Neural cell (in vitro differentiated cells): ENCODE measurements at regions not wholly inside any gene's neighbourhood (a gene's known extent, or its start where the extent isn't known, plus 50 kb on each side); places are given as distances from the start of the nearest gene placed in this dataset.

ENCODE experiments used
- H2AFZ ChIP-seq: fragments of 200-600, 300-800 bp; sonication (generic), shearing (Covaris generic); 2 replicates; pipeline ENCODE4 v1.6.0; 2014; ENCODE audit warnings: low read depth, mild to moderate bottlenecking, antibody characterized with exemption, low read length, moderate library complexity
- H3F3A ChIP-seq: fragments of 200-600 bp; shearing (Covaris generic); 2 replicates; pipeline ENCODE4 v1.6.1; 2016; ENCODE audit warnings: mild to moderate bottlenecking, moderate library complexity, mixed read lengths, antibody characterized with exemption, low read length; ENCODE audit not compliant: insufficient read depth, poor library complexity, severe bottlenecking
- H3K27ac ChIP-seq: fragments of 200-600, 300-800 bp; sonication (generic), shearing (Covaris generic); 2 replicates; pipeline ENCODE4 v1.5.1; 2014; ENCODE audit warnings: mild to moderate bottlenecking, low read length, moderate library complexity
- H3K27me3 ChIP-seq: fragments of 300-800, 200-600 bp; sonication (generic), shearing (Covaris generic); 2 replicates; pipeline ENCODE4 v1.6.0; 2014; ENCODE audit warnings: mild to moderate bottlenecking, low read depth, low read length, moderate library complexity; ENCODE audit not compliant: insufficient read depth
- H3K36me3 ChIP-seq: fragments of 300-800, 200-600 bp; sonication (generic), shearing (Covaris generic); 2 replicates; pipeline ENCODE4 v1.5.1; 2014; ENCODE audit warnings: mild to moderate bottlenecking, antibody characterized with exemption, low read length, moderate library complexity; ENCODE audit not compliant: insufficient read depth
- H3K4me2 ChIP-seq: fragments of 300-800, 200-600 bp; sonication (generic), shearing (Covaris generic); 2 replicates; pipeline ENCODE4 v1.6.0; 2014; ENCODE audit warnings: mild to moderate bottlenecking, low read length
- H3K4me3 ChIP-seq: fragments of 300-800, 200-600 bp; sonication (generic), shearing (Covaris generic); 2 replicates; pipeline ENCODE4 v1.5.1; 2014; ENCODE audit warnings: mild to moderate bottlenecking, low read length, moderate library complexity
- H3K79me2 ChIP-seq: fragments of 200-600 bp; shearing (Covaris generic); replicated peaks from 2 replicates; pipeline ENCODE4 v1.6.0; 2014; ENCODE audit warnings: mild to moderate bottlenecking, low read length, moderate library complexity; ENCODE audit not compliant: insufficient read depth
- H3K9ac ChIP-seq: fragments of 300-800, 200-600 bp; sonication (generic), shearing (Covaris generic); 2 replicates; pipeline ENCODE4 v1.6.1; 2016; ENCODE audit warnings: mild to moderate bottlenecking, low read length, mixed read lengths
- H3K9me2 ChIP-seq: fragments of 200-600 bp; shearing (Covaris generic); 2 replicates; pipeline ENCODE4 v1.6.1; 2016; ENCODE audit warnings: mild to moderate bottlenecking, low read length, mixed read lengths; ENCODE audit not compliant: insufficient read depth
- H3K9me3 ChIP-seq: fragments of 200-600, 300-800 bp; sonication (generic), shearing (Covaris generic); 2 replicates; pipeline ENCODE4 v1.6.1; 2016; ENCODE audit warnings: mild to moderate bottlenecking, mixed run types, low read length, moderate library complexity, mixed read lengths
- H4K20me1 ChIP-seq: fragments of 200-600 bp; shearing (Covaris generic); 2 replicates; pipeline ENCODE4 v1.6.1; 2016; ENCODE audit warnings: mild to moderate bottlenecking, mixed run types; ENCODE audit not compliant: insufficient read depth
- CTCF ChIP-seq: fragments of 450-650 bp; IDR thresholded peaks from 2 replicates; pipeline ENCODE4 v1.5.1; 2014; ENCODE audit warnings: antibody characterized with exemption, mild to moderate bottlenecking, moderate library complexity; ENCODE audit not compliant: poor library complexity, severe bottlenecking
- EP300 ChIP-seq: fragments of 450-650 bp; conservative IDR thresholded peaks from 2 replicates; pipeline ENCODE4 v1.6.1; 2014; ENCODE audit warnings: antibody characterized with exemption, mild to moderate bottlenecking, moderate library complexity; ENCODE audit not compliant: poor library complexity, severe bottlenecking
- EZH2 ChIP-seq: fragments of 200-600, 300-800 bp; shearing (Covaris generic), sonication (generic); IDR thresholded peaks from 2 replicates; pipeline ENCODE4 v1.6.1; 2014; ENCODE audit warnings: antibody characterized with exemption, low read length, borderline replicate concordance, mild to moderate bottlenecking; ENCODE audit not compliant: insufficient read depth, poor library complexity, severe bottlenecking
- MXI1 ChIP-seq: fragments of 450-650 bp; conservative IDR thresholded peaks from 2 replicates; pipeline ENCODE4 v1.6.1; 2014; ENCODE audit warnings: antibody characterized with exemption, mild to moderate bottlenecking; ENCODE audit not compliant: poor library complexity, severe bottlenecking
- POLR2AphosphoS5 ChIP-seq: IDR thresholded peaks from 2 replicates; pipeline ENCODE4 v1.6.1; 2012
- RAD21 ChIP-seq: fragments of 450-650 bp; conservative IDR thresholded peaks from 2 replicates; pipeline ENCODE4 v1.6.1; 2014; ENCODE audit warnings: antibody characterized with exemption, mild to moderate bottlenecking, moderate library complexity
- REST ChIP-seq: IDR thresholded peaks from 2 replicates; pipeline ENCODE4 v1.6.1; 2012; ENCODE audit warnings: borderline replicate concordance
- SMC3 ChIP-seq: fragments of 450-650 bp; conservative IDR thresholded peaks from 2 replicates; pipeline ENCODE4 v1.6.1; 2014; ENCODE audit warnings: antibody characterized with exemption, mild to moderate bottlenecking, moderate library complexity; ENCODE audit not compliant: poor library complexity
- TAF1 ChIP-seq: IDR thresholded peaks from 2 replicates; pipeline ENCODE4 v1.6.1; 2012; ENCODE audit warnings: low read depth

- Histone ChIP-seq H3K27ac (no peak overlapping the region), H3F3A (no peaks in the 10 kb centered on the region), H2AFZ (no peak overlapping the region), H3K79me2 (no peaks in the 10 kb centered on the region), H3K36me3 (no peaks in the 10 kb centered on the region), H3K4me2 (no peak overlapping the region), H4K20me1 (no peaks in the 10 kb centered on the region), H3K9ac (no peak overlapping the region), H3K9me2 (no peaks in the 10 kb centered on the region), H3K9me3 (no peaks in the 10 kb centered on the region), H3K4me3 (no peak overlapping the region), H3K27me3 (no peaks in the 10 kb centered on the region)
- TF ChIP-seq POLR2AphosphoS5: no peak
- TF ChIP-seq EZH2: no peak
- TF ChIP-seq REST: no peak
- no peak for TF ChIP-seq TAF1
- no peak for TF ChIP-seq EP300
- no peak for TF ChIP-seq CTCF
- no peak for TF ChIP-seq MXI1
- TF ChIP-seq SMC3: no peak
- TF ChIP-seq RAD21: no peak
Measured at GRCh38 chr20:57840504-57841296, 130.9 kb upstream of the PMEPA1 start.

- H4K20me1 ChIP-seq: no peaks in the 10 kb centered on the region
- H3K9ac ChIP-seq: no peak overlapping the region
- H3K27ac ChIP-seq: no peak overlapping the region
- TF ChIP-seq MXI1: no peak
- no peak for TF ChIP-seq EZH2
- no peak for TF ChIP-seq SMC3
- no peak for TF ChIP-seq EP300
- TF ChIP-seq TAF1: no peak
- TF ChIP-seq POLR2AphosphoS5: no peak
- no peak for TF ChIP-seq CTCF
- TF ChIP-seq RAD21: no peak
- H3K27me3 ChIP-seq: no peaks in the 10 kb centered on the region
- H3F3A ChIP-seq: no peaks in the 10 kb centered on the region
- no peaks in the 10 kb centered on the region for H3K36me3 ChIP-seq
- H2AFZ ChIP-seq: no peak overlapping the region
- no peak overlapping the region for H3K4me2 ChIP-seq
- no peaks in the 10 kb centered on the region for H3K79me2 ChIP-seq
- H3K9me3 ChIP-seq: no peaks in the 10 kb centered on the region
- H3K9me2 ChIP-seq: no peaks in the 10 kb centered on the region
- H3K4me3 ChIP-seq: no peak overlapping the region
Measured at GRCh38 chr20:57840066-57840465, 130.3 kb upstream of the PMEPA1 start.
